GM12878 (cell line): ENCODE measurements at regions not wholly inside any gene's neighbourhood (a gene's known extent, or its start where the extent isn't known, plus 50 kb on each side); places are given as distances from the start of the nearest gene placed in this dataset.

Source experiments
- ATF2 ChIP-seq: IDR thresholded peaks from 2 replicates; pipeline ENCODE4 v1.6.1; 2012; ENCODE audit warnings: low read length, inconsistent platforms
- ATF7 ChIP-seq: fragments of 450-650 bp; IDR thresholded peaks from 2 replicates; pipeline ENCODE4 v1.6.1; 2016; ENCODE audit warnings: low read depth, mild to moderate bottlenecking
- BCL3 ChIP-seq: IDR thresholded peaks from 2 replicates; pipeline ENCODE4 v1.6.1; 2011; ENCODE audit warnings: borderline replicate concordance, low read depth, mild to moderate bottlenecking, moderate library complexity, low read length; ENCODE audit not compliant: insufficient read depth, poor library complexity, severe bottlenecking
- DPF2 ChIP-seq: fragments of 450-650 bp; IDR thresholded peaks from 2 replicates; pipeline ENCODE4 v1.6.1; 2017; ENCODE audit warnings: mild to moderate bottlenecking
- JUNB ChIP-seq: IDR thresholded peaks from 2 replicates; pipeline ENCODE4 v1.6.1; 2016; ENCODE audit warnings: antibody characterized with exemption, mild to moderate bottlenecking
- RELA ChIP-seq: fragments of 450-650 bp; IDR thresholded peaks from 2 replicates; pipeline ENCODE4 v1.8.0; 2014; ENCODE audit warnings: borderline replicate concordance; ENCODE audit not compliant: partially characterized antibody
- SREBF2 ChIP-seq: IDR thresholded peaks from 2 replicates; pipeline ENCODE4 v1.6.1; 2012; ENCODE audit warnings: mild to moderate bottlenecking, low read length
- TARDBP ChIP-seq: IDR thresholded peaks from 2 replicates; pipeline ENCODE4 v1.6.1; 2016; ENCODE audit warnings: borderline replicate concordance
- ZBED1 ChIP-seq: IDR thresholded peaks from 2 replicates; pipeline ENCODE4 v1.6.1; 2016; ENCODE audit warnings: borderline replicate concordance
- TF ChIP-seq, protein P1 (sequence below): fragments of 450-650 bp; IDR thresholded peaks from 2 replicates; pipeline ENCODE4 v1.6.1; 2016; ENCODE audit warnings: mild to moderate bottlenecking
- TF ChIP-seq, protein P2 (sequence below): fragments of 450-650 bp; formaldehyde crosslinking; IDR thresholded peaks from 2 replicates; pipeline ENCODE4 v1.4.0; 2020; ENCODE audit warnings: mild to moderate bottlenecking, moderate library complexity
- TF ChIP-seq, protein P3 (sequence below): fragments of 450-650 bp; IDR thresholded peaks from 2 replicates; pipeline ENCODE4 v1.6.1; 2017; ENCODE audit warnings: mild to moderate bottlenecking, moderate library complexity
- TF ChIP-seq, protein P4 (sequence below): IDR thresholded peaks from 2 replicates; pipeline ENCODE4 v1.6.1; 2012; ENCODE audit warnings: mild to moderate bottlenecking, low read depth, low read length

DNA sequence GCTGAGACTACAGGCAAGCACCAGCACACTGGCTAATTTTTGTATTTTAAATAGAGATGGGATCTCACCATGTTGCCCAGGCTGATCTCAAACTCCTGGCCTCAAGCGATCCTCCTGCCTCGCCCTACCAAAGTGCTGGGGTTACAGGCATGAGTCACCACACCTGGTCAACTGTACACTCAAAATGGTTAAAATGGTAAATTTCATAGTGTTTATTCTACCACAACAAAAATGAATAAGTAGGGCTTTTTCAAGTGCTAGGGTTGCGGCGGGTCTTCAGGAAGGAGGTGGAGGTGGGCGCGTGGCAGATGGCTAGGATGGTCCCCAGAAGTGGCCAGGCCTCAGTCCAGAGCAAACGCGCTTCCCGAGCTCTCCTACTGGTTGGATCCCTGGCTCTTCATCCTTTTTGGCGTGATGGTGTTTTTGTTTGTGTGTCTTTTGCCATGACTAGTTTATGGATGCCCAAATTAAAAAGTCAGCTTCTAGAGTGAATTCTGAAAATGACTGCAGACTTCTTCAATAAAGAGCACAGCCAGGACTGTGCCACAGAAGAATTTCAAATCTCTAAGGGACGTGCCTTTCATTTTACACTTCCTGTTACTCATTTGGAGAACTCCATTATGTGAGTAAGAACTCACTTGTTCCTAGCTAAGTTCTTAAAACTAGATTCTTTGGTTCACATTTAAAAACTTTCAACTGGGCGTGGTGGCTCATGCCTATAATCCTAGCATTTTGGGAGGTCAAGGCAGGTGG is 73.9 kb downstream of the TMEM130 start (continued):
- TF ChIP-seq, protein P1, sequence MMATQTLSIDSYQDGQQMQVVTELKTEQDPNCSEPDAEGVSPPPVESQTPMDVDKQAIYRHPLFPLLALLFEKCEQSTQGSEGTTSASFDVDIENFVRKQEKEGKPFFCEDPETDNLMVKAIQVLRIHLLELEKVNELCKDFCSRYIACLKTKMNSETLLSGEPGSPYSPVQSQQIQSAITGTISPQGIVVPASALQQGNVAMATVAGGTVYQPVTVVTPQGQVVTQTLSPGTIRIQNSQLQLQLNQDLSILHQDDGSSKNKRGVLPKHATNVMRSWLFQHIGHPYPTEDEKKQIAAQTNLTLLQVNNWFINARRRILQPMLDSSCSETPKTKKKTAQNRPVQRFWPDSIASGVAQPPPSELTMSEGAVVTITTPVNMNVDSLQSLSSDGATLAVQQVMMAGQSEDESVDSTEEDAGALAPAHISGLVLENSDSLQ = no peak
- TF ChIP-seq, protein P2, sequence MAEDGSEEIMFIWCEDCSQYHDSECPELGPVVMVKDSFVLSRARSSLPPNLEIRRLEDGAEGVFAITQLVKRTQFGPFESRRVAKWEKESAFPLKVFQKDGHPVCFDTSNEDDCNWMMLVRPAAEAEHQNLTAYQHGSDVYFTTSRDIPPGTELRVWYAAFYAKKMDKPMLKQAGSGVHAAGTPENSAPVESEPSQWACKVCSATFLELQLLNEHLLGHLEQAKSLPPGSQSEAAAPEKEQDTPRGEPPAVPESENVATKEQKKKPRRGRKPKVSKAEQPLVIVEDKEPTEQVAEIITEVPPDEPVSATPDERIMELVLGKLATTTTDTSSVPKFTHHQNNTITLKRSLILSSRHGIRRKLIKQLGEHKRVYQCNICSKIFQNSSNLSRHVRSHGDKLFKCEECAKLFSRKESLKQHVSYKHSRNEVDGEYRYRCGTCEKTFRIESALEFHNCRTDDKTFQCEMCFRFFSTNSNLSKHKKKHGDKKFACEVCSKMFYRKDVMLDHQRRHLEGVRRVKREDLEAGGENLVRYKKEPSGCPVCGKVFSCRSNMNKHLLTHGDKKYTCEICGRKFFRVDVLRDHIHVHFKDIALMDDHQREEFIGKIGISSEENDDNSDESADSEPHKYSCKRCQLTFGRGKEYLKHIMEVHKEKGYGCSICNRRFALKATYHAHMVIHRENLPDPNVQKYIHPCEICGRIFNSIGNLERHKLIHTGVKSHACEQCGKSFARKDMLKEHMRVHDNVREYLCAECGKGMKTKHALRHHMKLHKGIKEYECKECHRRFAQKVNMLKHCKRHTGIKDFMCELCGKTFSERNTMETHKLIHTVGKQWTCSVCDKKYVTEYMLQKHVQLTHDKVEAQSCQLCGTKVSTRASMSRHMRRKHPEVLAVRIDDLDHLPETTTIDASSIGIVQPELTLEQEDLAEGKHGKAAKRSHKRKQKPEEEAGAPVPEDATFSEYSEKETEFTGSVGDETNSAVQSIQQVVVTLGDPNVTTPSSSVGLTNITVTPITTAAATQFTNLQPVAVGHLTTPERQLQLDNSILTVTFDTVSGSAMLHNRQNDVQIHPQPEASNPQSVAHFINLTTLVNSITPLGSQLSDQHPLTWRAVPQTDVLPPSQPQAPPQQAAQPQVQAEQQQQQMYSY (CRISPR knock-in tag) = no peak
- TF ChIP-seq BCL3 = peak; percentile 60
- TF ChIP-seq, protein P3, sequence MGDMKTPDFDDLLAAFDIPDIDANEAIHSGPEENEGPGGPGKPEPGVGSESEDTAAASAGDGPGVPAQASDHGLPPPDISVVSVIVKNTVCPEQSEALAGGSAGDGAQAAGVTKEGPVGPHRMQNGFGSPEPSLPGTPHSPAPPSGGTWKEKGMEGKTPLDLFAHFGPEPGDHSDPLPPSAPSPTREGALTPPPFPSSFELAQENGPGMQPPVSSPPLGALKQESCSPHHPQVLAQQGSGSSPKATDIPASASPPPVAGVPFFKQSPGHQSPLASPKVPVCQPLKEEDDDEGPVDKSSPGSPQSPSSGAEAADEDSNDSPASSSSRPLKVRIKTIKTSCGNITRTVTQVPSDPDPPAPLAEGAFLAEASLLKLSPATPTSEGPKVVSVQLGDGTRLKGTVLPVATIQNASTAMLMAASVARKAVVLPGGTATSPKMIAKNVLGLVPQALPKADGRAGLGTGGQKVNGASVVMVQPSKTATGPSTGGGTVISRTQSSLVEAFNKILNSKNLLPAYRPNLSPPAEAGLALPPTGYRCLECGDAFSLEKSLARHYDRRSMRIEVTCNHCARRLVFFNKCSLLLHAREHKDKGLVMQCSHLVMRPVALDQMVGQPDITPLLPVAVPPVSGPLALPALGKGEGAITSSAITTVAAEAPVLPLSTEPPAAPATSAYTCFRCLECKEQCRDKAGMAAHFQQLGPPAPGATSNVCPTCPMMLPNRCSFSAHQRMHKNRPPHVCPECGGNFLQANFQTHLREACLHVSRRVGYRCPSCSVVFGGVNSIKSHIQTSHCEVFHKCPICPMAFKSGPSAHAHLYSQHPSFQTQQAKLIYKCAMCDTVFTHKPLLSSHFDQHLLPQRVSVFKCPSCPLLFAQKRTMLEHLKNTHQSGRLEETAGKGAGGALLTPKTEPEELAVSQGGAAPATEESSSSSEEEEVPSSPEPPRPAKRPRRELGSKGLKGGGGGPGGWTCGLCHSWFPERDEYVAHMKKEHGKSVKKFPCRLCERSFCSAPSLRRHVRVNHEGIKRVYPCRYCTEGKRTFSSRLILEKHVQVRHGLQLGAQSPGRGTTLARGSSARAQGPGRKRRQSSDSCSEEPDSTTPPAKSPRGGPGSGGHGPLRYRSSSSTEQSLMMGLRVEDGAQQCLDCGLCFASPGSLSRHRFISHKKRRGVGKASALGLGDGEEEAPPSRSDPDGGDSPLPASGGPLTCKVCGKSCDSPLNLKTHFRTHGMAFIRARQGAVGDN = no peak
- TF ChIP-seq ZBED1 = no peak
- peak; percentile 47; the same call in 1 of the 2 replicates for TF ChIP-seq DPF2
- TF ChIP-seq, protein P4, sequence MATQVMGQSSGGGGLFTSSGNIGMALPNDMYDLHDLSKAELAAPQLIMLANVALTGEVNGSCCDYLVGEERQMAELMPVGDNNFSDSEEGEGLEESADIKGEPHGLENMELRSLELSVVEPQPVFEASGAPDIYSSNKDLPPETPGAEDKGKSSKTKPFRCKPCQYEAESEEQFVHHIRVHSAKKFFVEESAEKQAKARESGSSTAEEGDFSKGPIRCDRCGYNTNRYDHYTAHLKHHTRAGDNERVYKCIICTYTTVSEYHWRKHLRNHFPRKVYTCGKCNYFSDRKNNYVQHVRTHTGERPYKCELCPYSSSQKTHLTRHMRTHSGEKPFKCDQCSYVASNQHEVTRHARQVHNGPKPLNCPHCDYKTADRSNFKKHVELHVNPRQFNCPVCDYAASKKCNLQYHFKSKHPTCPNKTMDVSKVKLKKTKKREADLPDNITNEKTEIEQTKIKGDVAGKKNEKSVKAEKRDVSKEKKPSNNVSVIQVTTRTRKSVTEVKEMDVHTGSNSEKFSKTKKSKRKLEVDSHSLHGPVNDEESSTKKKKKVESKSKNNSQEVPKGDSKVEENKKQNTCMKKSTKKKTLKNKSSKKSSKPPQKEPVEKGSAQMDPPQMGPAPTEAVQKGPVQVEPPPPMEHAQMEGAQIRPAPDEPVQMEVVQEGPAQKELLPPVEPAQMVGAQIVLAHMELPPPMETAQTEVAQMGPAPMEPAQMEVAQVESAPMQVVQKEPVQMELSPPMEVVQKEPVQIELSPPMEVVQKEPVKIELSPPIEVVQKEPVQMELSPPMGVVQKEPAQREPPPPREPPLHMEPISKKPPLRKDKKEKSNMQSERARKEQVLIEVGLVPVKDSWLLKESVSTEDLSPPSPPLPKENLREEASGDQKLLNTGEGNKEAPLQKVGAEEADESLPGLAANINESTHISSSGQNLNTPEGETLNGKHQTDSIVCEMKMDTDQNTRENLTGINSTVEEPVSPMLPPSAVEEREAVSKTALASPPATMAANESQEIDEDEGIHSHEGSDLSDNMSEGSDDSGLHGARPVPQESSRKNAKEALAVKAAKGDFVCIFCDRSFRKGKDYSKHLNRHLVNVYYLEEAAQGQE = no peak
- TF ChIP-seq SREBF2 = no peak
- TF ChIP-seq ATF2 = peak; percentile 85
- no peak for TF ChIP-seq TARDBP
- peak; percentile 96 for TF ChIP-seq JUNB
- no peak for TF ChIP-seq RELA
- peak; percentile 52 for TF ChIP-seq ATF7
